Neuronal stem cell (in vitro differentiated cells): ENCODE measurements at regions not wholly inside any gene's neighbourhood (a gene's known extent, or its start where the extent isn't known, plus 50 kb on each side); places are given as distances from the start of the nearest gene placed in this dataset.

Experiments used
- DNase-seq: peaks from one replicate; pipeline ENCODE4 v3.0.0-alpha.2; 2013; ENCODE audit warnings: low spot score
- H2AFZ ChIP-seq: one replicate; pipeline ENCODE4 v1.6.1; 2013; ENCODE audit warnings: mild to moderate bottlenecking, low read length, inconsistent platforms
- H2AK5ac ChIP-seq: 2 replicates; pipeline ENCODE4 v1.6.1; 2013; ENCODE audit warnings: low read depth, mild to moderate bottlenecking, inconsistent platforms, low read length, moderate library complexity, mixed read lengths
- H2BK120ac ChIP-seq: 2 replicates; pipeline ENCODE4 v1.6.1; 2013; ENCODE audit warnings: low read depth, mild to moderate bottlenecking, inconsistent platforms, low read length, moderate library complexity, mixed read lengths
- H2BK12ac ChIP-seq: one replicate; pipeline ENCODE4 v1.6.1; 2013; ENCODE audit warnings: low read length, inconsistent platforms
- H2BK15ac ChIP-seq: 2 replicates; pipeline ENCODE4 v1.6.1; 2013; ENCODE audit warnings: mild to moderate bottlenecking, low read length, inconsistent platforms, mixed read lengths
- H2BK5ac ChIP-seq: one replicate; pipeline ENCODE4 v1.6.1; 2013; ENCODE audit warnings: inconsistent platforms, mild to moderate bottlenecking, low read length, moderate library complexity
- H3K14ac ChIP-seq: one replicate; pipeline ENCODE4 v1.6.1; 2013; ENCODE audit warnings: low read length, inconsistent platforms
- H3K18ac ChIP-seq: 2 replicates; pipeline ENCODE4 v1.6.1; 2013; ENCODE audit warnings: low read length, inconsistent platforms
- H3K23ac ChIP-seq: 2 replicates; pipeline ENCODE4 v1.6.1; 2013; ENCODE audit warnings: low read depth, mild to moderate bottlenecking, mixed read lengths, low read length, inconsistent platforms; ENCODE audit not compliant: poor library complexity
- H3K27ac ChIP-seq: replicated peaks from 3 replicates; pipeline ENCODE4 v1.5.1; 2013; ENCODE audit warnings: low read length, inconsistent platforms
- H3K27me3 ChIP-seq, 3 experiments: 2 replicates each; pipeline ENCODE4 v1.6.1; 2013; ENCODE audit warnings: low read length in 3 of 3, mild to moderate bottlenecking in 2 of 3, inconsistent platforms in 1 of 3, low read depth in 1 of 3, mixed read lengths in 1 of 3, moderate library complexity in 1 of 3; ENCODE audit not compliant: control insufficient read depth in 3 of 3, insufficient read depth in 3 of 3
- H3K36me3 ChIP-seq, 2 donors: replicated peaks in 1 of 2; 2 replicates each; pipeline ENCODE4 v1.6.1; 2013; ENCODE audit warnings: low read length in 2 of 2; ENCODE audit not compliant: control insufficient read depth in 2 of 2, insufficient read depth in 2 of 2
- H3K4ac ChIP-seq: 2 replicates; pipeline ENCODE4 v1.6.1; 2013; ENCODE audit warnings: inconsistent platforms, mild to moderate bottlenecking, low read length, moderate library complexity
- H3K4me1 ChIP-seq, 2 donors: 1 replicate in 1 of 2; 2 replicates in 1 of 2; pipeline ENCODE4 v1.6.1; 2013; ENCODE audit warnings: low read length in 2 of 2, low read depth in 1 of 2; ENCODE audit not compliant: control insufficient read depth in 2 of 2, insufficient read depth in 1 of 2
- H3K4me2 ChIP-seq: one replicate; pipeline ENCODE4 v1.6.1; 2013; ENCODE audit warnings: mild to moderate bottlenecking, low read length, inconsistent platforms; ENCODE audit not compliant: insufficient read depth, poor library complexity, severe bottlenecking
- H3K4me3 ChIP-seq, 2 donors: 2 replicates each; pipeline ENCODE4 v1.5.1; 2013; ENCODE audit warnings: low read length in 2 of 2, mild to moderate bottlenecking in 2 of 2, inconsistent platforms in 1 of 2, moderate library complexity in 1 of 2
- H3K79me1 ChIP-seq: one replicate; pipeline ENCODE4 v1.6.1; 2013; ENCODE audit warnings: low read depth, mild to moderate bottlenecking, inconsistent platforms, low read length, moderate library complexity
- H3K9ac ChIP-seq: one replicate; pipeline ENCODE4 v1.6.1; 2013; ENCODE audit warnings: mild to moderate bottlenecking, low read depth, low read length, inconsistent platforms; ENCODE audit not compliant: poor library complexity
- H3K9me3 ChIP-seq, 2 donors: replicated peaks in 1 of 2; 2 replicates each; pipeline versions ENCODE3 to v1.6.1; 2013; ENCODE audit warnings: low read length in 2 of 2, mild to moderate bottlenecking in 2 of 2, inconsistent platforms in 1 of 2, low read depth in 1 of 2, mixed read lengths in 1 of 2, moderate library complexity in 1 of 2; ENCODE audit not compliant: control insufficient read depth in 2 of 2, insufficient read depth in 1 of 2
- H4K8ac ChIP-seq: one replicate; pipeline ENCODE4 v1.6.1; 2013; ENCODE audit warnings: low read depth, mild to moderate bottlenecking, inconsistent platforms, low read length, moderate library complexity
- H4K91ac ChIP-seq: one replicate; pipeline ENCODE4 v1.6.1; 2013; ENCODE audit warnings: low read length, low read depth, mild to moderate bottlenecking, inconsistent platforms; ENCODE audit not compliant: poor library complexity
- WGBS, 2 donors: extraction: QIAGEN DNeasy Blood & Tissue Kit; methylation state at CpG; one replicate each; pipeline ENCODE4 v1.1.7; 2013; ENCODE audit warnings: missing lambda C conversion rate in 2 of 2, mixed read lengths in 1 of 2; ENCODE audit not compliant: insufficient read length in 2 of 2, insufficient replicate concordance in 1 of 2; ENCODE audit errors: extremely low coverage in 2 of 2; 5-methylcytosine and 5-hydroxymethylcytosine counted together

GRCh38 chr2:65583061-65583460 is 150.7 kb upstream of the SPRED2 start:
- Histone ChIP-seq H2BK15ac (no peak overlapping the region), H3K4me3 (no peak overlapping the region), H3K27me3 (no peaks in the 10 kb centered on the region), H3K36me3 (no peaks in the 10 kb centered on the region), H2BK120ac (no peak overlapping the region), H3K18ac (peak overlapping the region; percentile 84), H3K9ac (no peak overlapping the region), H4K8ac (no peak overlapping the region), H2BK5ac (no peak overlapping the region), H3K4ac (no peak overlapping the region), H4K91ac (no peak overlapping the region), H3K79me1 (no peaks in the 10 kb centered on the region), H3K4me1 (peaks cover 7 to 9% of the 10 kb centered on the region in 2 donors), H2AK5ac (no peak overlapping the region), H3K9me3 (no peaks in the 10 kb centered on the region), H3K23ac (no peak overlapping the region), H2BK12ac (no peak overlapping the region), H3K27ac (no peak overlapping the region), H2AFZ (no peak overlapping the region), H3K14ac (no peak overlapping the region), H3K4me2 (no peak overlapping the region)
- no CpG with 5 or more reads among the region's 11 CpGs for WGBS, 2 donors
- no peak for DNase-seq

GRCh38 chr2:65582364-65582763 is 150.0 kb upstream of the SPRED2 start:
- Histone ChIP-seq H3K27me3 (no peaks in the 10 kb centered on the region), H3K79me1 (no peaks in the 10 kb centered on the region), H2BK5ac (no peak overlapping the region), H3K18ac (no peak overlapping the region), H2AFZ (no peak overlapping the region), H2AK5ac (no peak overlapping the region), H3K4me3 (no peak overlapping the region), H2BK12ac (no peak overlapping the region), H2BK15ac (no peak overlapping the region), H3K36me3 (no peaks in the 10 kb centered on the region), H3K23ac (no peak overlapping the region), H3K27ac (no peak overlapping the region), H3K9ac (no peak overlapping the region), H3K9me3 (no peaks in the 10 kb centered on the region), H4K8ac (no peak overlapping the region), H3K4me2 (no peak overlapping the region), H4K91ac (no peak overlapping the region), H3K14ac (no peak overlapping the region), H2BK120ac (no peak overlapping the region), H3K4me1 (peaks cover 7 to 9% of the 10 kb centered on the region in 2 donors), H3K4ac (no peak overlapping the region)
- WGBS, 2 donors: no CpG with 5 or more reads among the region's 5 CpGs
- DNase-seq: no peak

GRCh38 chr2:65580824-65581223 is 148.4 kb upstream of the SPRED2 start:
- Histone ChIP-seq H3K9ac (no peak overlapping the region), H3K14ac (no peak overlapping the region), H2AFZ (no peak overlapping the region), H3K4me1 (peaks cover 7 to 9% of the 10 kb centered on the region in 2 donors), H3K4me2 (no peak overlapping the region), H3K36me3 (no peaks in the 10 kb centered on the region), H3K27me3 (no peaks in the 10 kb centered on the region), H3K9me3 (no peaks in the 10 kb centered on the region), H4K8ac (no peak overlapping the region), H2BK12ac (no peak overlapping the region), H3K18ac (no peak overlapping the region), H2AK5ac (no peak overlapping the region), H4K91ac (no peak overlapping the region), H3K4ac (no peak overlapping the region), H2BK120ac (no peak overlapping the region), H2BK15ac (no peak overlapping the region), H3K23ac (no peak overlapping the region), H3K4me3 (no peak overlapping the region), H2BK5ac (no peak overlapping the region), H3K79me1 (no peaks in the 10 kb centered on the region), H3K27ac (no peak overlapping the region)
- WGBS, 2 donors: 100% methylated on average over 1 of the region's 6 CpGs
- no peak for DNase-seq

GRCh38 chr2:65579506-65580235 is 147.3 kb upstream of the SPRED2 start:
- H3K18ac ChIP-seq: peak overlapping the region; percentile 82
- no peak overlapping the region for H3K9ac ChIP-seq
- H3K4me2 ChIP-seq: no peak overlapping the region
- no peaks in the 10 kb centered on the region for H3K36me3 ChIP-seq
- H3K9me3 ChIP-seq: no peaks in the 10 kb centered on the region
- H2AK5ac ChIP-seq: peak overlapping the region; percentile 24
- no peak overlapping the region for H3K23ac ChIP-seq
- H3K14ac ChIP-seq: no peak overlapping the region
- WGBS, 2 donors: no CpG with 5 or more reads among the region's 10 CpGs
- H3K79me1 ChIP-seq: no peaks in the 10 kb centered on the region
- peak overlapping the region; percentile 85 for H2AFZ ChIP-seq
- no peak overlapping the region for H2BK120ac ChIP-seq
- no peaks in the 10 kb centered on the region for H3K27me3 ChIP-seq
- peak overlapping the region; percentile 33 for H2BK12ac ChIP-seq
- no peak overlapping the region for H3K4ac ChIP-seq
- H4K91ac ChIP-seq: no peak overlapping the region
- H3K4me1 ChIP-seq: peaks cover 7 to 9% of the 10 kb centered on the region in 2 donors
- DNase-seq: no peak
- H2BK5ac ChIP-seq: no peak overlapping the region
- no peak overlapping the region for H4K8ac ChIP-seq
- H2BK15ac ChIP-seq: peak overlapping the region; percentile 8
- H3K27ac ChIP-seq: peak overlapping the region; percentile 41
- no peak overlapping the region for H3K4me3 ChIP-seq
